B cell (primary cell): ENCODE measurements at regions not wholly inside any gene's neighbourhood (a gene's known extent, or its start where the extent isn't known, plus 50 kb on each side); places are given as distances from the start of the nearest gene placed in this dataset.

ENCODE experiments used
- EZH2 ChIP-seq: IDR thresholded peaks from 2 replicates; pipeline ENCODE4 v1.6.1; 2012; ENCODE audit warnings: borderline replicate concordance, low read depth, mild to moderate bottlenecking, moderate library complexity, low read length; ENCODE audit not compliant: insufficient read depth, poor library complexity, severe bottlenecking
- TF ChIP-seq, protein P1 (sequence below): fragments of 200-600 bp; IDR thresholded peaks from one replicate; pipeline ENCODE4 v1.8.0; 2022; ENCODE audit warnings: antibody characterized with exemption, mild to moderate bottlenecking

DNA sequence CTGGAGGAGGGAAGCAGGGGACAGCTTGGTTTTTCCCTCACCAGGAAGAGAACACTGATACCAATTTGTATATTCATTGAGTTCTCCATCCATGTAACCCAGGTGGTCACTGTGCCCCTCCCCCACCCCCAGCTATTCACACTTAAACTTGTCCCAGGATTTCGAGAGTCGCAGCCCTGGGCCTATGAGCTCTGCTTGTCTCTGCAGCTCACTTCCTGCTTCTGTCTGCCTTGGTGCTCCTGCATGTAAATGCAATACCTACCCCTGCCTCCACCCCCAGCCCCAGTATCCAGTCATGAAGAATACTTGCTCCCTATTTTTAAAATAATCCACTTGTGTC lies 452.2 kb downstream of the BCL11B start:
- TF ChIP-seq, protein P1, sequence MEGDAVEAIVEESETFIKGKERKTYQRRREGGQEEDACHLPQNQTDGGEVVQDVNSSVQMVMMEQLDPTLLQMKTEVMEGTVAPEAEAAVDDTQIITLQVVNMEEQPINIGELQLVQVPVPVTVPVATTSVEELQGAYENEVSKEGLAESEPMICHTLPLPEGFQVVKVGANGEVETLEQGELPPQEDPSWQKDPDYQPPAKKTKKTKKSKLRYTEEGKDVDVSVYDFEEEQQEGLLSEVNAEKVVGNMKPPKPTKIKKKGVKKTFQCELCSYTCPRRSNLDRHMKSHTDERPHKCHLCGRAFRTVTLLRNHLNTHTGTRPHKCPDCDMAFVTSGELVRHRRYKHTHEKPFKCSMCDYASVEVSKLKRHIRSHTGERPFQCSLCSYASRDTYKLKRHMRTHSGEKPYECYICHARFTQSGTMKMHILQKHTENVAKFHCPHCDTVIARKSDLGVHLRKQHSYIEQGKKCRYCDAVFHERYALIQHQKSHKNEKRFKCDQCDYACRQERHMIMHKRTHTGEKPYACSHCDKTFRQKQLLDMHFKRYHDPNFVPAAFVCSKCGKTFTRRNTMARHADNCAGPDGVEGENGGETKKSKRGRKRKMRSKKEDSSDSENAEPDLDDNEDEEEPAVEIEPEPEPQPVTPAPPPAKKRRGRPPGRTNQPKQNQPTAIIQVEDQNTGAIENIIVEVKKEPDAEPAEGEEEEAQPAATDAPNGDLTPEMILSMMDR, result no peak
- no peak for TF ChIP-seq EZH2
